ENCODE measurements at regions not wholly inside any gene's neighbourhood (a gene's known extent, or its start where the extent isn't known, plus 50 kb on each side); places are given as distances from the start of the nearest gene placed in this dataset.

GRCh38 chr21:16069178-16070112, 339.7 kb downstream of the USP25 start:
- 84 to 89% methylated on average over 9 of the region's 9 CpGs for WGBS, 2 donors
- DNase-seq = no peak
- Histone ChIP-seq H3K27me3 (no peaks in the 10 kb centered on the region), H3K9me3 (no peaks in the 10 kb centered on the region), H3K36me3 (no peaks in the 10 kb centered on the region), H3K27ac (no peak overlapping the region), H3K4me3 (replicated peaks in 1 of 3) (no peak overlapping the region), H3K4me1 (no peaks in the 10 kb centered on the region)
- no peak for TF ChIP-seq POLR2A (IDR thresholded peaks at IDR 0.05)
- TF ChIP-seq CTCF (IDR thresholded peaks at IDR 0.05) = no peak
- intact Hi-C loops (cut with DNase I) = no loop called here

GRCh38 chr21:16070207-16070651, 340.4 kb downstream of the USP25 start:
- no peak overlapping the region for H3K4me3 ChIP-seq (replicated peaks in 1 of 3)
- no peaks in the 10 kb centered on the region for H3K9me3 ChIP-seq
- H3K27me3 ChIP-seq = no peaks in the 10 kb centered on the region
- H3K4me1 ChIP-seq = no peaks in the 10 kb centered on the region
- WGBS, 2 donors = 68 to 79% methylated on average over 7 of the region's 7 CpGs
- H3K36me3 ChIP-seq = no peaks in the 10 kb centered on the region
- H3K27ac ChIP-seq = no peak overlapping the region
- no peak for TF ChIP-seq POLR2A (IDR thresholded peaks at IDR 0.05)
- TF ChIP-seq CTCF (IDR thresholded peaks at IDR 0.05) = no peak
- no peak for DNase-seq
- intact Hi-C loops (cut with DNase I) = no loop called here

GRCh38 chr21:16071092-16071491, 341.3 kb downstream of the USP25 start:
- H3K27ac ChIP-seq = no peak overlapping the region

GRCh38 chr21:16071761-16072160, 342.0 kb downstream of the USP25 start:
- no peak for DNase-seq
- TF ChIP-seq POLR2A (IDR thresholded peaks at IDR 0.05) (no peak), CTCF (IDR thresholded peaks at IDR 0.05) (no peak)
- Histone ChIP-seq H3K36me3 (no peaks in the 10 kb centered on the region), H3K4me1 (no peaks in the 10 kb centered on the region), H3K27me3 (no peaks in the 10 kb centered on the region), H3K4me3 (replicated peaks in 1 of 3) (no peak overlapping the region), H3K27ac (no peak overlapping the region), H3K9me3 (no peaks in the 10 kb centered on the region)
- 70 to 77% methylated on average over 2 of the region's 2 CpGs for WGBS, 2 donors
- intact Hi-C loops (cut with DNase I) = no loop called here

More at GRCh38 chr21:16071092-16071491, 341.3 kb downstream of the USP25 start:
- Histone ChIP-seq H3K4me1 (no peaks in the 10 kb centered on the region), H3K4me3 (replicated peaks in 1 of 3) (no peak overlapping the region), H3K36me3 (no peaks in the 10 kb centered on the region), H3K9me3 (no peaks in the 10 kb centered on the region), H3K27me3 (no peaks in the 10 kb centered on the region)
- DNase-seq = no peak
- WGBS, 2 donors = 69 to 74% methylated on average over 9 of the region's 9 CpGs
- intact Hi-C loops (cut with DNase I) = no loop called here
- TF ChIP-seq POLR2A (IDR thresholded peaks at IDR 0.05) (no peak), CTCF (IDR thresholded peaks at IDR 0.05) (no peak)

GRCh38 chr21:16072221-16072620, 342.4 kb downstream of the USP25 start:
- H3K4me1 ChIP-seq = no peaks in the 10 kb centered on the region
- H3K4me3 ChIP-seq (replicated peaks in 1 of 3) = no peak overlapping the region
- DNase-seq = no peak
- no peaks in the 10 kb centered on the region for H3K27me3 ChIP-seq
- no peak for TF ChIP-seq POLR2A (IDR thresholded peaks at IDR 0.05)
- no peak for TF ChIP-seq CTCF (IDR thresholded peaks at IDR 0.05)
- no peak overlapping the region for H3K27ac ChIP-seq
- no peaks in the 10 kb centered on the region for H3K36me3 ChIP-seq
- no peaks in the 10 kb centered on the region for H3K9me3 ChIP-seq
- intact Hi-C loops (cut with DNase I) = no loop called here
- 93 to 96% methylated on average over 3 of the region's 3 CpGs for WGBS, 2 donors
